C4-2B (cell line): ENCODE measurements at regions not wholly inside any gene's neighbourhood (a gene's known extent, or its start where the extent isn't known, plus 50 kb on each side); places are given as distances from the start of the nearest gene placed in this dataset.
"Not testable (repeated sequence)": the region's sequence is repeated elsewhere in the genome, so short reads cannot be mapped to it uniquely, and the experiment has no call there.

Source experiments
- H3K27ac ChIP-seq: fragments of 450-650 bp; 2 replicates; pipeline ENCODE4 v1.5.1; 2017
- ZFX ChIP-seq: fragments of 450-650 bp; IDR thresholded peaks from 2 replicates; pipeline ENCODE4 v1.6.1; 2017
- TF ChIP-seq, protein P1 (sequence below): fragments of 450-650 bp; conservative IDR thresholded peaks from 2 replicates; pipeline ENCODE4 v1.5.1; 2017; ENCODE audit warnings: mild to moderate bottlenecking

DNA sequence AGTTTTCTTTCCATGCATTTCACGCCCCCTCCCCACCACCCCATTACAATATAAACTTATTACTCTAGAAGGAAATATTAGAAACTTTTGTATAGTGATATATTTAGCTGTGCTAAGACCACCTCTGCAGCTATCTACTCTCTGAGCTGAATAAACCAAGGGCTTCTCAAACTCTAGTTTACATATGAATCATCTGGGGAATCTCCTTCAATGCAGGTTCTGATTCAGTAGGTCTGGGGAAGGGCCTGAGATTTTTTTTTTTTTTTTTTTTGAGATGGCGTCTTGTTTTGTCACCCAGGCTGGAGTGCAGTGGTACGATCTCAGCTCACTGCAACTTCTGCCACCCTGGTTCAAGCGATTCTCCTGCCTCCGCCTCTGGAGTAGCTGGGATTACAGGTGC lies 67.6 kb upstream of the PRKG1 start:
- H3K27ac ChIP-seq = no peak overlapping the region
- TF ChIP-seq, protein P1, sequence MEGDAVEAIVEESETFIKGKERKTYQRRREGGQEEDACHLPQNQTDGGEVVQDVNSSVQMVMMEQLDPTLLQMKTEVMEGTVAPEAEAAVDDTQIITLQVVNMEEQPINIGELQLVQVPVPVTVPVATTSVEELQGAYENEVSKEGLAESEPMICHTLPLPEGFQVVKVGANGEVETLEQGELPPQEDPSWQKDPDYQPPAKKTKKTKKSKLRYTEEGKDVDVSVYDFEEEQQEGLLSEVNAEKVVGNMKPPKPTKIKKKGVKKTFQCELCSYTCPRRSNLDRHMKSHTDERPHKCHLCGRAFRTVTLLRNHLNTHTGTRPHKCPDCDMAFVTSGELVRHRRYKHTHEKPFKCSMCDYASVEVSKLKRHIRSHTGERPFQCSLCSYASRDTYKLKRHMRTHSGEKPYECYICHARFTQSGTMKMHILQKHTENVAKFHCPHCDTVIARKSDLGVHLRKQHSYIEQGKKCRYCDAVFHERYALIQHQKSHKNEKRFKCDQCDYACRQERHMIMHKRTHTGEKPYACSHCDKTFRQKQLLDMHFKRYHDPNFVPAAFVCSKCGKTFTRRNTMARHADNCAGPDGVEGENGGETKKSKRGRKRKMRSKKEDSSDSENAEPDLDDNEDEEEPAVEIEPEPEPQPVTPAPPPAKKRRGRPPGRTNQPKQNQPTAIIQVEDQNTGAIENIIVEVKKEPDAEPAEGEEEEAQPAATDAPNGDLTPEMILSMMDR = no peak
- TF ChIP-seq ZFX = no peak

DNA sequence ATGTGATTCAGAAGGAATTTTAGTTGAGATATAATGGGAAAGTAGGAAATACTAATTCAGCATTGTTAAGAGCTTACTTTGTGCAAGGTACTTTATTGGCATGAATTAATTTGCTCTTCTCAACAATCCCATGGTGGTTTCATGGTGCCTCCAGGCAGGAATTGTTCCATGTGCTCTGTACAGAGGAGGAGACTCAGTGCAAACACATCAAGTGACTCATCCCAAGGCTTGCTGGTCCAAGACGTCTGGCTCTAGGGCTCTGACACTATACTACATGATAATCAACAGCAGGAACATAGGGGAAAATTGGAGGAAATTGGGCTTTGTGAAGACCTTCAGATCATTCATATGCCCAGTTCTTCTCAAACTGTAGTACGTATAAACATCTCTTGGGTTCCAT lies 66.5 kb upstream of the PRKG1 start:
- TF ChIP-seq, protein P1 = no peak
- no peak for TF ChIP-seq ZFX
- H3K27ac ChIP-seq = no peak overlapping the region

DNA sequence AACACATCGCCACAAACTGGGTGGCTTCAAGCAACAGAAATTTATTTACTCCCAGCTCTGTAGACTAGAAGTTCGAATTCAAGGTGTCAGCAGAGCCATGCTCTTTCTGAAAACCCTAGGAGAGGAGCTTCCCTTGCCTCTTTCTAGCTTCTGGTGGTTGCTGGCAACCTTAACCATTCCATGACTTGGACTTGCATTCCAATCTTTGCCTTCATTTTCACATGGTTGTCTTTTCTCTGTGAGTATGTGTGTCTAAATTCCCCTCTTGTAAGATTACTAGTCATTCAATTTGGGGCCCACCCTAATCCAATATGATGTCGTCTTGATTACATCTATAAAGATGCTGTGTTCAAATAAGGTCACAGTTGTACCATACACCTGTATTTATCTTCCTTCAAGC lies 65.9 kb upstream of the PRKG1 start:
- no peak overlapping the region for H3K27ac ChIP-seq
- TF ChIP-seq, protein P1 = no peak

DNA sequence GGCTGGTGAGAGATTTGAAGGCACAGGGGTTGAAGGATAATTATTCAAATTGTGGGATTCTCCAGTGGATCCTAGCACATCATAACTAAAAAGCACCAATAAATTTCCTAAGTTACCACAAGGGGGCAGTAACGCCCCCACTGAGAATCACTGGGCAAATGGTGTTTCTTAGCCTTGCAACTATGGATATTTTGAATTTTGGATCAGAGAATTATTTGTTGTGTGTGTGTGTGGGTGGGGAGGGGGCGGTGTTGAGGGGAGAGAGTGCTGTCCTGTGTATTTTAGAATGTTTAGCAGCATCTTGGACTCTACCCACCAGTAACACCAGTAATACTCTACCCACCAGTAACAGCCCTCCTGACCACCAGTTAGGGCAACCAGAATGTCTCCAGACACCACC lies 63.3 kb upstream of the PRKG1 start:
- no peak overlapping the region for H3K27ac ChIP-seq
- TF ChIP-seq, protein P1 = peak; percentile 92
- TF ChIP-seq ZFX = no peak

DNA sequence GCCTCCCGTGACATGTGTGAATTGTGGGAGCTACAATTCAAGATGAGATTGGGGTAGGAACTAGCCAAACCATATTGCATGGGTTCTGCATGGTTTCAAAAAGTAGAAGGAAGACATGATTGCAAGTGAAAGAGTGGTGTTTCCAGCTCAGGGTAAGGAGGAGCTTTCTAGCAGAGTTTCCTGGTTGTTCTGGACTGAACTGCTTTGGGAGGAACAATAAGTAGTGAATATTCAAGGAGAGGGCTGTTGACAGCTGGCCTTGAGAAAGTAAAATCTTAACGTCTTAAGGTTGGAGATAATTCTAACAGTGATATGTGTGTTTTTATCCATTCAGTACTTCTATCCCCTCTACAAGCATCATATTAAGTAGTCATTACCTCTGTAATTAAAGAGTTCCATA lies 62.2 kb upstream of the PRKG1 start:
- TF ChIP-seq, protein P1 = no peak
- TF ChIP-seq ZFX = no peak
- no peak overlapping the region for H3K27ac ChIP-seq

DNA sequence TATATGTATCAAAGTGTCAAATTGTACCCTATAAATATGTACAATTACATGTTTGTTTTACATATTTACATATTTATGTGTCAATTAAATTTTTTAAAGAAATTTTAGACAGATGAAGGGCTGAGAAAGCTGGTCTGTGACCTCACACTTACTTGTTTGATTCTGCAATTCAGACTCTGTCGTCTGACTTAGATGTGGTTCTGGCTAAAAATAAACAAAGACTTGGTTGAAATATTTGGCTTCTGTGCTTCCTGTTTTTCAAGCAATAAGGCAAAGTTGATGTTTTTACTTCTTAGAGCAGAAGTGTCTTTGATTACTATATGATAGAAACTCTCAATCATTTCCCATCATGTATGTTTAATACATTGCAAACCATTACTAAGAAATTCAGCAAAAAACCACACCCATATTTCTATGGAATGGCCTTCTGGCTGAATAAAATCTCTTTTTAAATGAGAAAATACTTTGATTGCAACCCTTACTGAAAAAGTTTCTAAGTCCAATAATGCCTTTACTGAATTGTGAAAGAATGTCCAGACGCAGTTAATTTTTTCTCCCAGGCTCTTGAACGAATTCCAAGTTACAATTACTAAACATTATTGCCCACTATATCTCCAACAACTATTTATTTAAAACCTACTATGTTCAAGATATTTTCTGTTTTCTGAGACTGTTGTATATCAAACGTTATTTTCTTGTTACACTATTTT lies 59.5 kb upstream of the PRKG1 start:
- TF ChIP-seq ZFX = no peak
- TF ChIP-seq, protein P1 = no peak

DNA sequence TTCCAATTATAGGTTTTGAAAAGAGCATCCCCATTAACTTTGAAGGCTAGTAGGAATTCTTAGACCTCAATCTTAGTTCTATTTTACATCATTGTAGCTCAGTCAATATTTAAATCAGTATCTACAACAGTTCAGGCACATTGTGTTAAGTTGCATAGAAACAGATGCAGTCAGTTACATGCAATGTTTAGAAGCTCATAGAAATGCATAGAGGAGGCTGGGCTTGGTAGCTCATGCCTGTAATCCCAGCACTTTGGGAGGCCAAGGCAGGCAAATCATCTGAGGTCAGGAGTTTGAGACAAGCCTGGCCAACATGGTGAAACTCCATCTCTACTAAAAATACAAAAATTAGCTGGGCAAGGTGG lies 58.9 kb upstream of the PRKG1 start:
- not testable (repeated sequence) for H3K27ac ChIP-seq

More for the DNA sequence above, 59.5 kb upstream of the PRKG1 start:
- H3K27ac ChIP-seq = no peak overlapping the region

DNA sequence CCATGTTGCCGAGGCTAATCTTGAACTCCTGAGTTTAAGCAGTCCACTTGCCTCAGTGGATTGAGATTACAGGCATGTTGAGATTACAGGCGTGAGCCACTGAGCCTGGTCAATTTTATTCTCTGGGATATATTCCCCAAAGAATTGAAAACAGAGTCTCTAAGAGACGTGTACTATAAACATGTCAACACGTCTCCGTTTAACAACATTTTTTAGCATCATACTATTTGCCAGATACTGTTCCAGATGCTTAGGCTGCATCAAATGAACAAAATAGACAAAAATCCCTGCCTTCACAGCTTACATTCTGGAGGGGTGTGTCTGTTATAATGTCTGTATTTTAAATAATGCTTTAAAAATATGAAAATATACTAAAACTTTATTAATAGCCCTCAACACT lies 54.1 kb upstream of the PRKG1 start:
- TF ChIP-seq, protein P1 = no peak
- no peak for TF ChIP-seq ZFX
- no peak overlapping the region for H3K27ac ChIP-seq
